NCI-H460 (cell line): ENCODE measurements at regions not wholly inside any gene's neighbourhood (a gene's known extent, or its start where the extent isn't known, plus 50 kb on each side); places are given as distances from the start of the nearest gene placed in this dataset.
A peak's percentile ranks its signal among the peaks of the same experiment; 100 is the strongest.
"Not testable (repeated sequence)": the region's sequence is repeated elsewhere in the genome, so short reads cannot be mapped to it uniquely, and the experiment has no call there.

Experiments used
- DNase-seq: peaks from one replicate; pipeline ENCODE4 v3.0.0-alpha.2; 2016; ENCODE audit warnings: low read depth; ENCODE audit errors: extremely low read depth

DNA sequence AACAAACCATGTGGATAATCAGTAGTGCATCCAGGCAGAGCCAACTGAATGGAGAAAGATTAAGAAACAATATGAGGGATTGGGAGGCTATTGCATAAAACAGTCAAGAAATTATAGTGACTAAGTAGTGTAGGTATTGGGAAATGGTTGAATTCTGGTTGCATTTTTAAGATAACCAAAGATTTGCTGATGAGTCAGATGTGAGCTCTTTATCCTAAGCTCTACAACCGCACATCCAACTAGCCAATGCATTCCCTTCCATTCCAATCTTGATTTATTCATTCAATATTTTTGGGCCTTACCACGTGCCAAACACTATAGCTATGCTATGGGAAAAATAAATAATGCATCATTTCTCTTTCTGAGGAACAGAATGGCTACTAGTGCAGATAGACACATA lies 524.5 kb upstream of the RGMB start:
- no peak for DNase-seq

DNA sequence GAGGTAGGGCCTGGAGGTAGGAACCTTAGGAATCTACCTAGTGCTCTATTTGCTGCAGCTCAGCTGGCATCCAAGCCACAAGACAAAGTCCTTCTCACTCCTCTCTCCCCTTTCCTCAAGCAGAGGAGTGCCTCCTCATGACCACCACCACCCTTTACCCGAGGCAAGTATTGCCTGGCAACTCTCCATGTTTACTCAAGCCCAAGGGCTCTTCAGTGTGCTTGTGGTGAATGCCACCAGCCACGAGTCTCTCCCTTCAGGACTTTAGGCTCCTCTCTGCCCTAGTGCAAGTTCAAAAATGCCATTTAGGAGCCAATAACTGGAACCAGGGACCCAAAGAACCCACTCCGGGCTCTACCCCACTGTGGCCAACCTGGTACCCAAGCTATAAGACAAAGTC lies 514.5 kb upstream of the RGMB start:
- DNase-seq: no peak

DNA sequence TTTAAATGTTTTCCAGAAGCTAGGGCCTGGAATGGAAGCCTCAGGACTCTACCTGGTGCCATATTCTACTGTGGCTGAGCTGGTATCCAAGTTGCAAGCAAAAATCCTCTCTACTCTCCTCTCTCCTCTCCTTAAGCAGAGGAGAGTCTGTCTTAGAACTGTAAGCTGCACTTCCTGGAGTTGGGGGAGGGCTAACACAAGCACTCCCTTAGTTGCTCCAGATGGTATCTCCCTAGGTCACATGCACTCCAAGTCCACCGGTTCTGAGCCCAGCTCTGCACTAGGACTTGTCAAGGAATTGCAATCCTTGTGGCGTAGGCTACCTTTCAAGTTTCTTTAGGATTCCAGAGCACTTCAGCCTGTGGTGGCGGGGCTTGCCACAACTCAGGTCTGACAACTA lies 513.9 kb upstream of the RGMB start:
- DNase-seq: no peak

DNA sequence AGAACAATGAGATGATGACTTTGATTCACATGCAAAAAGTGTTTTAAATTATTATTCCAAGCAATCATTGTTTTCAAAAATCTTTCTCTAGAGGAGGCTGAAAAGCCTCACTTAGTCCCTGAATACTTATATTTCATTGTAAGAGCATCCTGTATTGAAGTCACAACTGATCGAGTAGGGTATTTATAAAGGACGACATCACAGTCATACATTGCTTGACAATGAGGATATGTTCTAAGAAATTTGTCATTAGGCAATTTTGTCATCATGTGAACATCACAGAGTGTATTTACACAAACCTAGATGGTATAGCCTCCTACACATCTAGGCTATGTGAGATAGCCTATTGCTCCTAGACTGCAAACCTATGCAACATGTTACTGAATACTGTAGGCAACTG lies 510.4 kb upstream of the RGMB start:
- DNase-seq: no peak

DNA sequence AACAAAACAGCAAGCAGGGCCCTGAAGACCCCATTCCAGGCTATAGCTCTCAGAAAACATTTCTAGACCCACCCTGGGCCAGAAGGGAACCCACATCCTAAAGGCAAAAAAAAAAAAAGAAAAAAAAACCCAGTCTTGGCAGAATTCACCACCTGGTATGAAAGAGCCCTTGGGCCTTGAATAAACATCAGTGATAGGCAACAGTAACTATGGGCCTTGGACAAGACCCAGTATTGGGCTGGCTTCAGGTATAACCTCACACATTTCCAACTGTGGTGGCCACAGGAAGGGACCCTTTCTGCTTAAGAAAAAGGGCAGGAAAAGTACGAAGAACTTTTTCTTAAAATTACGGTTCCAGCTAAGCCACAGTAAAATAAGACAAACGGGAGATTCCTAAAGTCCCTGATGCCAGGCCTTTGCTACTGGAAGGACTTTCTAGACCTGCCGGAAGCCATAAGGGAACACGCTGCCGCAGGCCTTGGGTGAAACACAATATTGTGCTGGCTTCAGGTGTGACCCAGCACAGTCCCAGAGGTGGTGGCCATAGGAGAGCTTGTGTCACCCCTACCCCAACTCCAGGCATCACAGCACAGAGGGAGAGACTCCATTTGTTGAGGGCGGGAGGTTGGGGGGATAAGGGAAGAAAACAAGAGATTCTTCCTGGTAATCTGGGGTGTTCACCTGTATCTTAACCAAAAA lies 505.2 kb upstream of the RGMB start:
- no peak for DNase-seq

DNA sequence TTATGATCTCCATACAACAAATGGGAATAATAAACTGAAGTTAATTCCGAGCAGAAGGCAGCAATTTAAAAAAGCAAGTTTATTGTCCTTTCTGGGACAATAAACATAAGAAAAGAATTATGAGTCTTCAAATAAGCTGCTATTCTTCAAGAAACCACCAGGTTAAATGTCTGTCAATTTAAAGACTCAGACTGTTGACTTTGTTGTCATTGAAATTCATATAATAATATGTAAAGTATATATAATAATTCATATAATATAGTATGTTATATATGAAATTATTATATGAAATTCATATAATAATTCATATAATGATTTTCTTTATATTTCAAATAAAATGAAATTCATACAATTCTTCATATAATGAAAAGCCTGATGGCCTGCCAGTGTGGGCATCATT lies 497.5 kb upstream of the RGMB start:
- DNase-seq: no peak

DNA sequence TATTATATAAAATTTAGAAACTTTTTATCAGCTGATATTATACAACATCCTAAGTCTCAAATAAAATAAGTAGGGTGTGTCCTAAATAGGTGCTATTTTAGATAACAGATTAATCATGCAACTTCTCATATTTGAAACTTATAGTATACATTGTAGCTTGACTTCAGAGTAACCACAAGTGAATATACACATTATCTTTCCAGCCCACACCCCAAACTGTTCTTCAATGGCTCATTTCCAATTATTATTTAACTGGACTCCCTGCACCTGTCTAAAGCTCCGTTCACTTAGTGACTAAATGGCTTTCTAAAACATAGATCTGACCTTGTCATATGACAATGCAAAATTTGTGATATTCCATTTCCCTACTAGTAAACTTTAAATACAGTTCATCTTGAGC lies 490.9 kb upstream of the RGMB start:
- no peak for DNase-seq

DNA sequence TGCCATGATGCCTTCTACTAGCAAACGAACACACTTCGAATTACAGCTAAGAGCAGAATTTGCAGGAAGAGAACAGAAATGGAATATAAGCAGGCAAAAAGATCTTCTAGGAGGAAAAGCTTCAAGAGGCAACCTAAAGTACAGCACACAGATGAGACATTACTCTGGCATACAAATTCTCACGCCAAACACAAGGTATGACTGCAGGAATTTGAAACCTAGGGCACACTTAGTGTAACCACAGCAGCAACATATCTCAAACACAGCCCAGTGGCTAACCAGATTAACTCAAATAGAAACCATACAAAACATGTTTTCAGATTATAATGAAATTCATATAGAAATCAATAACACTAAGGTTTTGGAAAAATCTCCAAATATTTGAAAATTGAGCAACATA lies 481.0 kb upstream of the RGMB start:
- DNase-seq: no peak

DNA sequence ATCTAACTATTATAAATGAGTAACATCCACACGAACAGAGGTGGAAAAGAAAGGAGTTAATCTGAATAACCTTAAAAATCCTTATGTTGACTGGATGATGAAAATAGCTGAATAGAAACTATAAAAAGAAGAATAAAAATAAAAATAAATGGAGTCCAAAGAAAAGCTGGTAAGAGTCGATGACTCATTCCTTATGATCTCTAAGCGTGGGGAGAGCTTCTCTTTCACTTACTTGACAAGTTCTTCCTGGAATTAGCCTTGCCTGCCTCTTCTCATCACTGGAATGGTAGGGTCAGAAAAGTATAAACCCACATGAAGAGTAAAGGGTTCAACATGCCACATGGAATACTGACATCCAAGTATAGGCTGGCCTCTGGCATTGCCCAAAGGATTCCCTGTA lies 477.0 kb upstream of the RGMB start:
- no peak for DNase-seq

DNA sequence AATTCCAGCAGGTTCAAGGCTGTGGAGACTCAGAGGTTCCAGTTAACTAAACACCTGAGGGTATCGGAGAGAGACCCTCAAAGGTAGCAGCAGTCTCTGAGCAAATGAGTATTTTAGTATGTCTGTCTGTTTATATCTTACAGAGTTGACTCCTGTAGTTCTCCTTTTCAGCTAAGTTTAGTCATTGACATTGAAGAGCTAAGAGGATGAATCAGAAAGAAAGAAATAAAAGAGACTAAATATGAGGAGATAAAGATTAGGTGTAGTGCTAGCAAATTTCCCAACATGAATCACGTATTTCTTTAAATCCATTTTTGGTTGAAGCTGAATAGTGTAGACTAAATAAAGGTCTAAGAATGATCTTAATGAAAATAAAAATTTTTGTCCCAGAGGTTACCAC lies 474.0 kb upstream of the RGMB start:
- no peak for DNase-seq

DNA sequence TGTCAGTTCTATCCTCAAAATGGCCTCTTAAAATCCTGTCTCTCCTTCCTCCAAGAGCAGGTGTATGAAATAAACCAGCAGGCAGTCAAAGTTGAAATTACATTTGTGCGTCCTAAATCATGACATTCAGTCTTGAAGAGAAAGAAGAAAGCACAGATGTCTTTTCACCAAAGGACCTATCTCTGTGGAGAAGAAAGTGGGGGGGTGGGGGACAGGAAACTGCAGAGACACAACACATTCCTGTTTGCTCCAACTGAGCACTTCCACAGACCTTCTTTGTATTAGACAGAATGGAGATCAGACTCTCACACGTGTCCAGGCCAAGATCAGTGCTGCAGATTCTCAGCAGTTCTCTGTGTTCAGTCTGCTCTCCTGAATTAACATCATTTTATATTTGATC lies 471.9 kb upstream of the RGMB start:
- DNase-seq: no peak

DNA sequence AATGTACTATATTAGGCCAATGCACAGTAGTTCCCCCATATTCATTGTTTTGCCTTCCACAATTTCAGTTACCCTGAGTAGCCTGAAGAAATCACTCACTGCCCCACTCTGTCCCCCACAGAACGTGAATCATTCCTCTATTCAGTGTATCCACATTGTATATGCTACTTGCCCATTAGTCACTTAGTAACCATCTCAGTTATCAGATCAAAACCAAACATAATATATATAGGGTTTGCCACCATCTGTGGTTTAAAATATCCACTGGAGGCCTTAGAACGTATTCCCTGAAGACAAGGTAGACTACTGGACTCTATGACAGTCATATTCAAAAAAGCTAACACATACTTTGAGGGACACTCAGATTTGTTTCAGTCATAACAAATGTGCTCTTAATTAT lies 465.7 kb upstream of the RGMB start:
- DNase-seq: no peak

DNA sequence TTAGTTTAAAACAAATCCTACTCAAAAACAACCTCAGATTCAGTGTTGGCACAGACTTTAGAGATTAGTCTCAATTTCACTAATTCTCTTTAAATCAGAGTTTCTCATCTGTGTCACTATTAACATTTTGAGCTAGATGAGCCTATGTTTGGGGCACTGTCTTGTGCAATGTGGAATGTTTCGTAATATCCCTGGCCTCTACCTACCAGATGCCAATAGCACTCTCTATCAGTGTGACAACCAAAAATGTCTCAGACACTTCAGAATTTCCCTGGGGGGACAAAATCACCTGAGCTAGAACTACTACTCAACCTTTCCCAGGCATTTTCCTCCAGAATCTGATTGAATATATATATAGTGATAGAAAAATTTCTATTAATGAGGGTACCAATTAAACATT lies 465.2 kb upstream of the RGMB start:
- DNase-seq: no peak

DNA sequence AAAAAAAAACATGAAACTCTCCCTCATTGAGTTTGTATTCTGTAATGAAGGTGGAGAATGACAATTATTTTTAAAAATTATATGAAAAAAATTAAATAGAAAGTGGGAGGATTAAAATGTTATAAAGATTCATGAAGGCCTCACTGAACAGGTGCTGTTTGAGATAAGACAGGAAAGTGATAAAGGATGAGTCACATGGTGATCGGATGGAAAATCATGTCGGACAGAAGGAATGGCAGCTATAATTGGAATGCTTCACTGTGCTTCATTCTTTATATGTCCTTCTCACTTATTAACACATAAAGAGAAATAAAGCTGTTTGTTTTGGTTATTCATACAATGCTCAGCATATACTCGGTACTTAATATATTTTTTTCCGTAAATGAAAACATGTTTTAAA lies 464.5 kb upstream of the RGMB start:
- no peak for DNase-seq

DNA sequence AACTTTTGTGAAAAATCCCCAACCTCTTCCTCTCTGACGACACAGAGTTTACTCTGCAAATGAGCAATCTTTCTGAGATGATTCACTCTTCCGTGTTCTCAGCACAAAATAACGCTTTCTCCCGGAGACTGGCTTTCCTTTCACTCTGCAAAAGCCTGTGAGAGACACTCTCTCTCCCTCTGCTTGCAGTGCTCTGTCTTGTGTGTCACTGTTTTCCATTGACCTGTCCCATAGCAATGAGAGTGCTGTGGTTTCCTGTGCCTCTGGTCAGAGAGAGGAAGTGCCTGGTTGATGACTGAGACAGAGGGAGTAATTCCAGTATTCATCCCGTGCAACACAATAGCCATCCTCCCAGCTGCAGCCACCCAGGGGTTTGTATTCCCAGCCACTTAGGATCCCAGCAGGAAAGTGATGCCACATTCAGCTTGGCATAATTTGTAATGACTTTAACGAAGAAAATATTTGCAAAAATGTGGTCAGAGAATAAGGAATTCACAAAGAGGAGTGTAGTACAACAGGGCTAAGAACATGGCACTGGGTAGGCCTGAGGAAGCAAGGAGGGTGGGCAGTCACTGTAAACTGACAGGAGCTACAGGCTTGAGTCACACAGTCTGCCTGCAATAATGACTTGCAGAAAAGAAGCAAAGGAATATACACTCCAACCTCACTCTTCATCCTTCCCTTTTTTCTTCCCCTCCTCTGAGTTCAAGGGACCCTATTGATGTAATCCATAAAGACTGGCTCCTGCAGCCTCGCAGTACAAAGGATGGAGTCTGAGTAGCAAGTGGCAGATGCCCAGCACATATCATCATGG lies 463.5 kb upstream of the RGMB start:
- DNase-seq: peak; percentile 62

DNA sequence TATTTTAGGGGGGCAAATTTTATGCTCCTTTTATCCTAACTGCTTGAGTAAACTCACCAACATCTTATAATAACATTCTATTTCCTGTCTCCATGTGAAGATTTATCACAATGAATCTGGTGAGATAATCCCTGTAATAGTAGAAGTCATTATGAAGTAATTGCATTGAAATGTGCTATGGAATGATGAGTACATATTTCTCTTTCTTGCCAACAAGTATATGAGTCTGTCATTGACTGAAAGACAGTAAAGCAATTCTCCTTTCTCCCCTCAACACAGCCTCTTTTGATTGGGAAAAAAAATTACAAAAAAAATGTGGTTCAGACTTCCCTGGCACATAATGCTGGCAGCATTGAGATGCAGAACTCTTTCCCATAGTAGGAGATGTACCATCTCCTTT lies 459.2 kb upstream of the RGMB start:
- DNase-seq: no peak

DNA sequence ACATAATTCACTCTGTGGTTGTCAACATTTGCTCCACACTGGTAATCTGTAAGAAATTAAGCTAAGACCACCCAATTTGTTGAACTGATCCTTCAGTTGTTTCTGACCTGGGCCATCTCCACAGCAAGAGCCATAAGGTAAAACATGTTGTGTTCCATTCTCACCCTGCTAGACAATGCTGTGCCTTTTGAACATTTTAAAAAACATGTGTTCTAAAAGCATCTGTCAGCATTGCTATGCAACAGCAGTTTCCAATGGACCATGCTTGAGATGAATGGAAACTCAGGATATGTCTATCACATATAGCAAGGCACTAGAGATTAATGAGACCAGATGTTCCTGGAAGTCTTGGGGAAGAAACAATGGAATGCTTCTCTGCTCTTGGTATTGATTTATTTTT lies 455.1 kb upstream of the RGMB start:
- no peak for DNase-seq

DNA sequence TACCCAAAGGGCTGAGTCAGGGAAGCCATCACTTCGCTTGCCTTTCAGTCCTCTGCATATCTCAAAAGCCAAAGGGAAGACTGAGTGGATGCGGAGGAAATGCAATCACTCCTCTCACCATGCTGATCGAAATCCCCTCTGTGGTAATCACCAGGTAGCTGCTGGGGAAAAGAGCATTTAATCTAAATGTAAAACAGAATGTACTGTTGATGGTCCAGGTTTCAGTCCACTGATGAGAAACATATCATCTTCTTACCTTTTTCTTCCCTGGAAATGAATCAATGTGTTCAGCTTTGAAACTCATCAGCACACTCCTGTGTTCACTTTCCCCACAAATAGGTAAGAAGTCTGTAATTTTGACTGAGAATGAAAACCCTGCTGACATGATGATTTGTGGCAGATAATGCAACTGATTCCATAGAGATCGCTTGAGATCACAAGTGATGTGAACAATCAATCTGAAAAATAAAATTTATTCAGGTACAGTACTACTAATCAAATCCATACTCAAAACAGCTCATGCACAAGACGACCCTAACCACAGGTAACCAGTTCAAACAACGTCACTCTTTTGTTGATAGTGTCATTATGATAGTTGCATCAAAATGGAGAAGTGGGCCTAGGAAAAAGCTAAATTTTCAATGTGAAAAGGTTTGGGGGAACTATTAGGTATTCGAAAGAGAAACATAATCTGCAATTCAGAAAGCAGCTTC lies 454.0 kb upstream of the RGMB start:
- DNase-seq: no peak

DNA sequence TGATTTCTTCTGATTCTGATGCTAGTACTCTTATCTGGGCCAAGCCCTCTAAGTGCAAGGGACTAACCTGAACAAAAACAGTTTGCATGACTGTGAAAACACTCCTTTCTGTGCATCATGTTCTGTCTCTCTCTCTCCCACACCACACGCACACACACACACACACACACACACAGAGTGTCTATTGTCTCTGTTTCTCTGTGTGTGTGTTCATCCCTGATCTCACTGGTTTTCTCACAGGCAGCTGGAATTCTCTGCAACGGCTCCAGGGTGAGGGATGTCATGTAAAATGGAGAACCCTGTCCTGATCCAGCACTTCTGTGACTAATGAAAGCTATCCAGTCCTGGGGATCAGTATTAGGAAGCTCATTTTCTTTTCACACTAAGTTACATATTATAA lies 453.1 kb upstream of the RGMB start:
- DNase-seq: no peak

DNA sequence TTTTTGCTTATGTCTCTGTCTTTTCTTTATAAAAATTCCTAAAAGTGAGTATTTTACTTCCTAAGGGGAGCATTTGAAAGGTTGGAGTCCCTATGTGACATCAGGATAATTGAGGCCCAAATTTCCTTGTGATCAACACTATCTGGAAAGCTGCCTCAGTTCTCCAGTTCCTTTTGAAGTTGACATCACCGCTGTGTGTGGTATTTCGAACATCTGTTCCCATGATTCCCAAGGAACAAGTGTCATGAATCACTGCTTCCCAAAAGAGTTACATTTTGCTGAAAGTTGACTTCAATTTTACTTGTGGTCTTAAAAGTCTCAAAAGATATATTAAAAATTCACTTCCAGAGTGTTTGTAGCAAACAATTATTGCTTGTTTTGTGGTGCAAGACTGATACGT lies 452.1 kb upstream of the RGMB start:
- no peak for DNase-seq

DNA sequence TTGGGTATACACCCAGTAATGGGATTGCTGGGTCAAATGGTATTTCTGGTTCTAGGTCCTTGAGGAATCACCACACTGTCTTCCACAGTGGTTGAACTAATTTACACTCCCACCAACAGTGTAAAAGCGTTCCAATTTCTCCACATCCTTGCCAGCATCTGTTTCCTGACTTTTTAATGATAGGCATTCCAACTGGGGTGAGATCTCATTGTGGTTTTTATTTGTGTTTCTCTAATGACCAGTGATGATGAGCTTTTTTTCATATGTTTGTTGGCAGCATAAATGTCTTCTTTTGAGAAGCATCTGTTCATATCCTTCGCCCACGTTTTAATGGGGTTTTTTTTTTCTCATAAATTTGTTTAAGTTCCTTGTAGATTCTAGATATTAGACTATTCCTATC lies 448.3 kb upstream of the RGMB start:
- DNase-seq: not testable (repeated sequence)

DNA sequence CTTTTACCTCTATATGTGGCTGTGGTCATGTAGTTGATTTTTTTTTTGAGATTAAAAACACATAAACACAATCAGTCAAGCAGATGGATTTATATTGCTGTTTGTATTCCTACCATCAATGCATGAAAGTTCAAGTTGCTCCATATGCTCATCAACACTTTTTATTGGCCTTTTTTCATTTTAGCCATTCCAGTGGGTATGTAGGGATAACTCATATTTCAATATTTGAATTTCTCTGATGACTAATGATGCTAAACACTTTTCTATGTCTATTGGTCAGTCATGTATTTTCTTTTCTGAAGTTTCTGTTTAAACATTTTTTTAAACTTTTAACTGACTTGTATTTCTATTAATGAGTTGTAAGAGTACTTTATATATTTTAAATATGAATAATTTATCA lies 445.4 kb upstream of the RGMB start:
- no peak for DNase-seq
